ENCODE measurements at regions not wholly inside any gene's neighbourhood (a gene's known extent, or its start where the extent isn't known, plus 50 kb on each side); places are given as distances from the start of the nearest gene placed in this dataset.

DNA sequence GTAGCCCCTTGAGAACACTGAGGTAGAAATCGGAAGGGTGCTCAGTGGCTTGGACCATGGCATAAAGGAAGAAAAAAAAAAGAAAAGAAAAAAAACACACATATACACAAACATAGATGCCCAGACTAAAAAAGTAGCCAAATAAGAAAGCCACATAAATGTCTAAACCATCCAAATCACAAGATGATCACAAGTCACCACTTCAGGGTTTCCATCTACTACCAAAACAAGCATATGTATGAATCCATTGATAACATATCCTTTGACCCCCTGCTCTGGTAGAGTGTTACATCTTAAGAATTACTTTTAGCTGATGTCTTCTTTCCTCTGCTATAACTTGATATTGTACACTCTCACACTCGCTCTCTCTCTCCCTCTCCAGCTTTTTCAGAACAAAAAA is 245.9 kb downstream of the AHR start:
- no peak for TF ChIP-seq POLR2A (IDR thresholded peaks at IDR 0.05)
- TF ChIP-seq, protein P1, sequence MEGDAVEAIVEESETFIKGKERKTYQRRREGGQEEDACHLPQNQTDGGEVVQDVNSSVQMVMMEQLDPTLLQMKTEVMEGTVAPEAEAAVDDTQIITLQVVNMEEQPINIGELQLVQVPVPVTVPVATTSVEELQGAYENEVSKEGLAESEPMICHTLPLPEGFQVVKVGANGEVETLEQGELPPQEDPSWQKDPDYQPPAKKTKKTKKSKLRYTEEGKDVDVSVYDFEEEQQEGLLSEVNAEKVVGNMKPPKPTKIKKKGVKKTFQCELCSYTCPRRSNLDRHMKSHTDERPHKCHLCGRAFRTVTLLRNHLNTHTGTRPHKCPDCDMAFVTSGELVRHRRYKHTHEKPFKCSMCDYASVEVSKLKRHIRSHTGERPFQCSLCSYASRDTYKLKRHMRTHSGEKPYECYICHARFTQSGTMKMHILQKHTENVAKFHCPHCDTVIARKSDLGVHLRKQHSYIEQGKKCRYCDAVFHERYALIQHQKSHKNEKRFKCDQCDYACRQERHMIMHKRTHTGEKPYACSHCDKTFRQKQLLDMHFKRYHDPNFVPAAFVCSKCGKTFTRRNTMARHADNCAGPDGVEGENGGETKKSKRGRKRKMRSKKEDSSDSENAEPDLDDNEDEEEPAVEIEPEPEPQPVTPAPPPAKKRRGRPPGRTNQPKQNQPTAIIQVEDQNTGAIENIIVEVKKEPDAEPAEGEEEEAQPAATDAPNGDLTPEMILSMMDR (IDR thresholded peaks at IDR 0.05): no peak
